ENCODE measurements at regions not wholly inside any gene's neighbourhood (a gene's known extent, or its start where the extent isn't known, plus 50 kb on each side); places are given as distances from the start of the nearest gene placed in this dataset.

GRCh38 chr9:1331546-1332038, 281.4 kb downstream of the DMRT2 start:
- FAIRE-seq (no peak), DNase-seq (ENCODE audit: low read depth, low spot score) (no peak)
- no peak overlapping the region for H3K4me3 ChIP-seq (ENCODE audit: control insufficient read depth in 2 of 3, extremely low read depth in 1 of 3, insufficient read depth in 2 of 3, low read depth in 1 of 3, low read length in 3 of 3)
- TF ChIP-seq EZH2 (IDR thresholded peaks at IDR 0.05; ENCODE audit: low read length), result no peak
- TF ChIP-seq, protein P1, sequence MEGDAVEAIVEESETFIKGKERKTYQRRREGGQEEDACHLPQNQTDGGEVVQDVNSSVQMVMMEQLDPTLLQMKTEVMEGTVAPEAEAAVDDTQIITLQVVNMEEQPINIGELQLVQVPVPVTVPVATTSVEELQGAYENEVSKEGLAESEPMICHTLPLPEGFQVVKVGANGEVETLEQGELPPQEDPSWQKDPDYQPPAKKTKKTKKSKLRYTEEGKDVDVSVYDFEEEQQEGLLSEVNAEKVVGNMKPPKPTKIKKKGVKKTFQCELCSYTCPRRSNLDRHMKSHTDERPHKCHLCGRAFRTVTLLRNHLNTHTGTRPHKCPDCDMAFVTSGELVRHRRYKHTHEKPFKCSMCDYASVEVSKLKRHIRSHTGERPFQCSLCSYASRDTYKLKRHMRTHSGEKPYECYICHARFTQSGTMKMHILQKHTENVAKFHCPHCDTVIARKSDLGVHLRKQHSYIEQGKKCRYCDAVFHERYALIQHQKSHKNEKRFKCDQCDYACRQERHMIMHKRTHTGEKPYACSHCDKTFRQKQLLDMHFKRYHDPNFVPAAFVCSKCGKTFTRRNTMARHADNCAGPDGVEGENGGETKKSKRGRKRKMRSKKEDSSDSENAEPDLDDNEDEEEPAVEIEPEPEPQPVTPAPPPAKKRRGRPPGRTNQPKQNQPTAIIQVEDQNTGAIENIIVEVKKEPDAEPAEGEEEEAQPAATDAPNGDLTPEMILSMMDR (optimal IDR thresholded peaks at IDR 0.05 in 1 of 3, IDR thresholded peaks at IDR 0.05 in 1 of 3, conservative IDR thresholded peaks at IDR 0.05 in 1 of 3; ENCODE audit: extremely low read depth in 1 of 3, insufficient read depth in 2 of 3, low read length in 3 of 3), result no peak
- H3K79me2 ChIP-seq (ENCODE audit: control insufficient read depth, insufficient read depth, low read length), result no peaks in the 10 kb centered on the region
- no peaks in the 10 kb centered on the region for H3K9me3 ChIP-seq (ENCODE audit: control insufficient read depth, low read depth, low read length)
- H3K9me1 ChIP-seq (ENCODE audit: control insufficient read depth, extremely low read depth, insufficient read depth, low read length), result no peaks in the 10 kb centered on the region
- no peak overlapping the region for H3K4me2 ChIP-seq (ENCODE audit: control insufficient read depth, extremely low read depth, insufficient read depth, low read depth, low read length)
- no peaks in the 10 kb centered on the region for H3K27me3 ChIP-seq (ENCODE audit: control insufficient read depth, extremely low read depth, insufficient read depth, low read length)
- no peak overlapping the region for H3K27ac ChIP-seq (ENCODE audit: control insufficient read depth, insufficient read depth, low read length)
- no peak overlapping the region for H3K9ac ChIP-seq (ENCODE audit: control insufficient read depth, extremely low read depth, insufficient read depth, low read length)
- no peaks in the 10 kb centered on the region for H4K20me1 ChIP-seq (ENCODE audit: control insufficient read depth, extremely low read depth, insufficient read depth, low read length)
- H3K4me1 ChIP-seq (ENCODE audit: control insufficient read depth, extremely low read depth, insufficient read depth, low read length), result no peaks in the 10 kb centered on the region
- H3K36me3 ChIP-seq (ENCODE audit: control insufficient read depth in 2 of 2, extremely low read depth in 1 of 2, insufficient read depth in 2 of 2, low read length in 2 of 2), result no peaks in the 10 kb centered on the region
- dilution Hi-C loops (cut with MboI; ENCODE audit: extremely low pct_ligation_motif_present, low sequenced_read_pairs), result no loop called here
- H2AFZ ChIP-seq (ENCODE audit: control insufficient read depth, low read length), result no peak overlapping the region

DNA sequence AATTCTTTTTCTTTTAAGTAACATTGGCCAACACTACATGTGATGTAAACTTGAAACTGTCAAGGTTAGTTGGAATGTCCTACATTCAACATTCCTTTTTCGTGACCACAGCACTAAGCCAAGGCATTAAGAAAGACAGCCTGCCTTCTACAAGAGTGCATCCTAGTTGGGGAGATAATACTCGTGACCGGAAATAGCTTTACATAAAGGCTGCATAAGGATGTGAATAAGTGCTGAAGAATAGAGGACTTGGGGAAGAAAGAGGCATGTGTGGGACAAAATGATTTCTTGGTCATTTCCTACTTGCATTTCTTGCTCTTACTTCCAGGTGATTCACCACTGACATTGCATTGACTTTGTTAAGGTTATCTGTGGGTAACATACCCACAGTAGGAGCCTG, 282.0 kb downstream of the DMRT2 start:
- H3K27me3 ChIP-seq (ENCODE audit: control insufficient read depth, extremely low read depth, insufficient read depth, low read length), result no peaks in the 10 kb centered on the region
- no peaks in the 10 kb centered on the region for H3K79me2 ChIP-seq (ENCODE audit: control insufficient read depth, insufficient read depth, low read length)
- no peak overlapping the region for H3K4me2 ChIP-seq (ENCODE audit: control insufficient read depth, extremely low read depth, insufficient read depth, low read depth, low read length)
- H3K9me3 ChIP-seq (ENCODE audit: control insufficient read depth, low read depth, low read length), result no peaks in the 10 kb centered on the region
- H3K4me1 ChIP-seq (ENCODE audit: control insufficient read depth, extremely low read depth, insufficient read depth, low read length), result no peaks in the 10 kb centered on the region
- no peak overlapping the region for H2AFZ ChIP-seq (ENCODE audit: control insufficient read depth, low read length)
- DNase-seq (ENCODE audit: low read depth, low spot score) (no peak), FAIRE-seq (no peak)
- no peaks in the 10 kb centered on the region for H3K36me3 ChIP-seq (ENCODE audit: control insufficient read depth in 2 of 2, extremely low read depth in 1 of 2, insufficient read depth in 2 of 2, low read length in 2 of 2)
- TF ChIP-seq, protein P1 (optimal IDR thresholded peaks at IDR 0.05 in 1 of 3, IDR thresholded peaks at IDR 0.05 in 1 of 3, conservative IDR thresholded peaks at IDR 0.05 in 1 of 3; ENCODE audit: extremely low read depth in 1 of 3, insufficient read depth in 2 of 3, low read length in 3 of 3), result no peak
- no peak for TF ChIP-seq EZH2 (IDR thresholded peaks at IDR 0.05; ENCODE audit: low read length)
- no peak overlapping the region for H3K9ac ChIP-seq (ENCODE audit: control insufficient read depth, extremely low read depth, insufficient read depth, low read length)
- dilution Hi-C loops (cut with MboI; ENCODE audit: extremely low pct_ligation_motif_present, low sequenced_read_pairs), result no loop called here
- H4K20me1 ChIP-seq (ENCODE audit: control insufficient read depth, extremely low read depth, insufficient read depth, low read length), result no peaks in the 10 kb centered on the region
- H3K27ac ChIP-seq (ENCODE audit: control insufficient read depth, insufficient read depth, low read length), result no peak overlapping the region
- no peak overlapping the region for H3K4me3 ChIP-seq (ENCODE audit: control insufficient read depth in 2 of 3, extremely low read depth in 1 of 3, insufficient read depth in 2 of 3, low read depth in 1 of 3, low read length in 3 of 3)
- H3K9me1 ChIP-seq (ENCODE audit: control insufficient read depth, extremely low read depth, insufficient read depth, low read length), result no peaks in the 10 kb centered on the region
